Thoracic aorta (tissue), 2 donors: ENCODE measurements at regions not wholly inside any gene's neighbourhood (a gene's known extent, or its start where the extent isn't known, plus 50 kb on each side); places are given as distances from the start of the nearest gene placed in this dataset.

ENCODE experiments used
- ATAC-seq: fragments of 150-250 bp; one replicate; pipeline ENCODE4 v1.8.0; 2017; ENCODE audit warnings: low read depth; ENCODE audit not compliant: insufficient number of reproducible peaks, low FRiP score
- DNase-seq: peaks from one replicate; pipeline ENCODE4 v3.0.0-alpha.2; 2020; ENCODE audit warnings: low spot score
- H3K27ac ChIP-seq, 2 donors: fragments of 200-600 bp; sonication (generic); 1 replicate in 1 of 2; 2 replicates in 1 of 2; pipeline ENCODE4 v1.5.1; 2016; ENCODE audit warnings: mild to moderate bottlenecking in 2 of 2, moderate library complexity in 2 of 2
- H3K27me3 ChIP-seq: fragments of 200-600 bp; sonication (generic); replicated peaks from 2 replicates; pipeline ENCODE4 v1.6.0; 2016; ENCODE audit warnings: mild to moderate bottlenecking; ENCODE audit not compliant: insufficient read depth
- H3K36me3 ChIP-seq: fragments of 200-600 bp; sonication (generic); one replicate; pipeline ENCODE4 v1.5.1; 2016
- H3K4me1 ChIP-seq, 2 donors: fragments of 200-600 bp; sonication (generic); 1 replicate in 1 of 2; 2 replicates in 1 of 2; pipeline versions ENCODE4 v1.5.1 to v1.6.0; 2016; ENCODE audit warnings: low read depth in 2 of 2, mild to moderate bottlenecking in 1 of 2; ENCODE audit not compliant: control insufficient read depth in 1 of 2
- H3K4me3 ChIP-seq: fragments of 200-600 bp; sonication (generic); 2 replicates; pipeline ENCODE4 v1.5.1; 2016; ENCODE audit warnings: mild to moderate bottlenecking
- H3K9me3 ChIP-seq: fragments of 200-600 bp; sonication (generic); 2 replicates; pipeline ENCODE4 v1.5.1; 2016
- CTCF ChIP-seq: fragments of 200-600 bp; sonication (generic); IDR thresholded peaks from one replicate; pipeline ENCODE4 v1.5.1; 2019; ENCODE audit warnings: antibody characterized with exemption

GRCh38 chr15:47283246-47283645, 434.1 kb upstream of the SEMA6D start:
- TF ChIP-seq CTCF = no peak

GRCh38 chr15:47288794-47289193, 428.5 kb upstream of the SEMA6D start:
- peaks cover 0 to 24% of the 10 kb centered on the region in 2 donors for H3K4me1 ChIP-seq
- no peaks in the 10 kb centered on the region for H3K9me3 ChIP-seq
- TF ChIP-seq CTCF = no peak
- no peak overlapping the region for H3K4me3 ChIP-seq
- H3K36me3 ChIP-seq = no peaks in the 10 kb centered on the region
- no peak for DNase-seq
- no peaks in the 10 kb centered on the region for H3K27me3 ChIP-seq
- H3K27ac ChIP-seq = no peak overlapping the region
- ATAC-seq = no peak

More at GRCh38 chr15:47283246-47283645, 434.1 kb upstream of the SEMA6D start:
- no peak overlapping the region for H3K27ac ChIP-seq
- H3K9me3 ChIP-seq = no peaks in the 10 kb centered on the region
- H3K4me1 ChIP-seq = no peaks in the 10 kb centered on the region
- no peak overlapping the region for H3K4me3 ChIP-seq
- H3K36me3 ChIP-seq = no peaks in the 10 kb centered on the region
- ATAC-seq (no peak), DNase-seq (no peak)
- no peaks in the 10 kb centered on the region for H3K27me3 ChIP-seq

GRCh38 chr15:47289656-47290055, 427.6 kb upstream of the SEMA6D start:
- ATAC-seq (no peak), DNase-seq (no peak)
- Histone ChIP-seq H3K4me3 (no peak overlapping the region), H3K9me3 (no peaks in the 10 kb centered on the region), H3K36me3 (no peaks in the 10 kb centered on the region), H3K4me1 (peaks cover 0 to 28% of the 10 kb centered on the region in 2 donors), H3K27me3 (no peaks in the 10 kb centered on the region), H3K27ac (no peak overlapping the region)
- TF ChIP-seq CTCF = no peak

- Histone ChIP-seq H3K4me1 (peaks cover 0 to 28% of the 10 kb centered on the region in 2 donors), H3K27ac (no peak overlapping the region), H3K36me3 (no peaks in the 10 kb centered on the region), H3K27me3 (no peaks in the 10 kb centered on the region), H3K9me3 (no peaks in the 10 kb centered on the region), H3K4me3 (no peak overlapping the region)
- DNase-seq = no peak
- ATAC-seq = no peak
- TF ChIP-seq CTCF = no peak
These were observed 425.5 kb upstream of the SEMA6D start for GRCh38 chr15:47291767-47292166.

GRCh38 chr15:47292638-47293190, 424.6 kb upstream of the SEMA6D start:
- peaks cover 0 to 28% of the 10 kb centered on the region in 2 donors for H3K4me1 ChIP-seq
- DNase-seq = no peak
- H3K36me3 ChIP-seq = no peaks in the 10 kb centered on the region
- no peaks in the 10 kb centered on the region for H3K27me3 ChIP-seq
- no peak for TF ChIP-seq CTCF
- no peak overlapping the region for H3K4me3 ChIP-seq
- no peaks in the 10 kb centered on the region for H3K9me3 ChIP-seq
- H3K27ac ChIP-seq = no peak overlapping the region
- ATAC-seq = no peak
